ENCODE measurements at regions not wholly inside any gene's neighbourhood (a gene's known extent, or its start where the extent isn't known, plus 50 kb on each side); places are given as distances from the start of the nearest gene placed in this dataset.

GRCh38 chr2:82690757-82691411, 1768.2 kb downstream of the SUCLG1 start:
- Histone ChIP-seq H3K4me3 (no peak overlapping the region), H3K27me3 (no peaks in the 10 kb centered on the region), H3K9me3 (no peaks in the 10 kb centered on the region), H3K4me1 (no peaks in the 10 kb centered on the region), H3K27ac (no peak overlapping the region), H3K36me3 (no peaks in the 10 kb centered on the region)
- DNase-seq: no peak
- TF ChIP-seq POLR2A (IDR thresholded peaks at IDR 0.05) (no peak), CTCF (IDR thresholded peaks at IDR 0.05) (no peak)

DNA sequence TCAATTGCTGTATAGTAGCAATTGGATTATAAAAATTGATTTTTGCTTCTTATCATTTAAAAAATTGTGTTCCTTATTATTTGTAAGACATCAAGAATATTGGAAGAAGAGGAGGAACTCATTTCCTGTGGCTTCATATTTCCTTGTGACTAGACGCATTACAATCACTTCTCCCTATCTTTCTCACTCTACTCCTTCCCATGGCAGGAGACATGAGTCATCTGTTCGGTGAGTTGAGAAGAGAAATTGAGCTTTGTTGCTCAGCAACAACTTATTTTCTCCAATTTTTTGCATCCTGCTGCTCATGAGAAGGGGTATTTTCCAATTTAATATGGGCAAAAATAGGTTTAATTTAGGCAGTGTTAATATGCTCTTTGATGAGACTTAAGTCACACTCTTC, 1783.9 kb downstream of the SUCLG1 start:
- no peak for DNase-seq
- Histone ChIP-seq H3K36me3 (no peaks in the 10 kb centered on the region), H3K4me3 (no peak overlapping the region), H3K9me3 (no peaks in the 10 kb centered on the region), H3K27me3 (no peaks in the 10 kb centered on the region), H3K4me1 (no peaks in the 10 kb centered on the region), H3K27ac (no peak overlapping the region)
- TF ChIP-seq CTCF (IDR thresholded peaks at IDR 0.05) (no peak), POLR2A (IDR thresholded peaks at IDR 0.05) (no peak)

DNA sequence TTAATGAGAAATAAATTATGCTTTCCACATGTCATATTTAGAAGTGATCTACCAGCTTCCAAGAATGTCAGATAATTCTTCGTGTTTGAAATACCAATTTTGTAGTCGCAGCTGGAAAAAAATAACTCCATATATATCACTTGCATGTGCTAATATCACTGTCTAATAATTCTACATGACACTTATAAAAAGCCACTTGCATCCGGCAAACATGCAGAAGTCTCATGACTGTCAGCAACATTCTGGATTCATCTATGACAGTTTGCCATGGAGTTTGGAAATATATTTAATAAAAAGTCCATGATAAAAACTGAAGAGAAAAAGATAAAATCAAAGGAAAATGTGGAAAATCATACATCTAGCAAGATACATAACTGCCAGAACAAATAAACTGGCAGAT, 1784.4 kb downstream of the SUCLG1 start:
- Histone ChIP-seq H3K9me3 (no peaks in the 10 kb centered on the region), H3K4me1 (no peaks in the 10 kb centered on the region), H3K36me3 (no peaks in the 10 kb centered on the region), H3K27ac (no peak overlapping the region), H3K27me3 (no peaks in the 10 kb centered on the region), H3K4me3 (no peak overlapping the region)
- no peak for DNase-seq
- TF ChIP-seq POLR2A (IDR thresholded peaks at IDR 0.05) (no peak), CTCF (IDR thresholded peaks at IDR 0.05) (no peak)

DNA sequence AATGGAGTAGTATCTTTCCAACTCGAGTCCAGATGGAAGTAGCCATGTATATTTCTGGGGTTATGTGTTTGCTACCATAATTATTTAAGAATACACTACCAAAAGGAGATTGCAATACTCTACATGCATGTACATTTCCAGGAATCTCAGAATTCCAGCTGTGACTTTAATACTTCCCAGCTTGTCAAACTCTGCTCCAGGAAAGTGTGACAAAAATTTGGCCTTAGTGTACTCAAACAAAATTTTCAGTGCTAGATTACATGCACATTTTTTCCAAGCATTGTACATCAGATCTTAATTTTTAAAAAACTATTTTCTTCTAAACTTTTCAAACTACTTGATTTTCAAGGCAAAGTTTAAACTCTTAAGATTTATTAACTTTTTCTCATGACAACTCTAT, 1791.6 kb downstream of the SUCLG1 start:
- H3K4me3 ChIP-seq: no peak overlapping the region
- TF ChIP-seq POLR2A (IDR thresholded peaks at IDR 0.05) (no peak), CTCF (IDR thresholded peaks at IDR 0.05) (no peak)
- DNase-seq: no peak
- no peaks in the 10 kb centered on the region for H3K36me3 ChIP-seq
- no peaks in the 10 kb centered on the region for H3K27me3 ChIP-seq
- no peaks in the 10 kb centered on the region for H3K4me1 ChIP-seq
- H3K27ac ChIP-seq: no peak overlapping the region
- no peaks in the 10 kb centered on the region for H3K9me3 ChIP-seq

- H3K27ac ChIP-seq: no peak overlapping the region
- DNase-seq: no peak
- no peaks in the 10 kb centered on the region for H3K4me1 ChIP-seq
- TF ChIP-seq CTCF (IDR thresholded peaks at IDR 0.05) (no peak), POLR2A (IDR thresholded peaks at IDR 0.05) (no peak)
- no peaks in the 10 kb centered on the region for H3K36me3 ChIP-seq
- no peak overlapping the region for H3K4me3 ChIP-seq
- no peaks in the 10 kb centered on the region for H3K27me3 ChIP-seq
- no peaks in the 10 kb centered on the region for H3K9me3 ChIP-seq
Observed at GRCh38 chr2:82665691-82666090, 1793.4 kb downstream of the SUCLG1 start.

DNA sequence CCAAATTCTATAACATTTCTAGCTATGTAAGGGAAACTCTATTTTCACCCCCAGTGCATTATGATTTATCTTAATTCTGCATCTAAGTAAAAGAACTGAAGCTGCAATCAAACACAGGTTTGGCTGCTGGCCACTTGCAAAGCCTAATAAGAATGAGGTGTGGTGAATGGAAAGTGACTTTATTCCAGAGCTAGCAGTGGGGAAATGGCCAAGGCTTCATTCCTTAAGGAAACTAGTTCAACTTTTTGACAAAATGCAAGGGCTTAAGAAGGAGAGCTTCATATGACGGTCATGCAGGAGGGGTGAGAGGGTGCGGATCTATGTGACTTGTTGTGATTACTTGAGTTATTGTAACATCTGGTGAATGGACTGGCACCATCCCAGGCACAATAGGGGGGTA, 1802.0 kb downstream of the SUCLG1 start:
- H3K27me3 ChIP-seq: no peaks in the 10 kb centered on the region
- no peak overlapping the region for H3K27ac ChIP-seq
- H3K4me1 ChIP-seq: no peaks in the 10 kb centered on the region
- no peaks in the 10 kb centered on the region for H3K9me3 ChIP-seq
- TF ChIP-seq POLR2A (IDR thresholded peaks at IDR 0.05): no peak
- no peak for TF ChIP-seq CTCF (IDR thresholded peaks at IDR 0.05)
- H3K4me3 ChIP-seq: no peak overlapping the region
- H3K36me3 ChIP-seq: no peaks in the 10 kb centered on the region
- DNase-seq: no peak
